Uterus (tissue), 2 donors: ENCODE measurements at regions not wholly inside any gene's neighbourhood (a gene's known extent, or its start where the extent isn't known, plus 50 kb on each side); places are given as distances from the start of the nearest gene placed in this dataset.

ENCODE experiments used
- POLR2A ChIP-seq, 2 donors: fragments of 450-650 bp; IDR thresholded peaks; one replicate each; pipeline ENCODE4 v1.6.1; 2016; ENCODE audit warnings: antibody characterized with exemption in 2 of 2, mild to moderate bottlenecking in 1 of 2, moderate library complexity in 1 of 2
- TF ChIP-seq, protein P1 (sequence below), 4 experiments: fragments of 200-600 bp in 2 of 4; fragments of 450-650 bp in 2 of 4; sonication (generic) in 2 of 4; IDR thresholded peaks; one replicate each; pipeline ENCODE4 v1.5.1; 2016 to 2019; ENCODE audit warnings: antibody characterized with exemption in 4 of 4, mild to moderate bottlenecking in 2 of 4, moderate library complexity in 1 of 4

DNA sequence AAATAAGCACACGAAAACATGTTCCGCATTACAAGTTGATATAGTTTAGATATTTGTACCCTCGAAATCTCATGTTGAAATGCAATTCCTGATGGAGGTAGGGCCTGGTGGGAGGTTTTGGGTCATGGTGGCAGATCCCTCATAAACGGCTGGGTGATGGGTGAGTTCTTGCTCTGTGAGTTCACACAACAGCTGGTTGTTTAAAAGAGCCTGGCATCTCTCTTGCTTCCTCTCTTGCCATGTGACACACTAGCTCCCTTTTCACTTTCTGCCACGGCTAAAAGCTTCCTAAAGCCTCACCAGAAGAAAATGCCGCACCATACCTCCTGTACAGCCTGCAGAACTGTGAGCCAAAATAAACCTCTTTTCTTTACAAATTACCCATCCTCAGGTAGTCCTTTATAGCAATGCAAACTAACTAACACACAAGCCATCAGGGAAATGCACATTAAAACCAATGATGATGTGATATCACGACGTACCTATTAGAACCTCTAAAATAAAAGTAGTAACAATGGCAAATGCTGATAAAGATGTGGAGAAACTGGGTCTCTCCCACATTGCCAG is 188.5 kb downstream of the ANAPC1 start:
- TF ChIP-seq POLR2A (IDR thresholded peaks at IDR 0.05) = no peak
- TF ChIP-seq, protein P1, sequence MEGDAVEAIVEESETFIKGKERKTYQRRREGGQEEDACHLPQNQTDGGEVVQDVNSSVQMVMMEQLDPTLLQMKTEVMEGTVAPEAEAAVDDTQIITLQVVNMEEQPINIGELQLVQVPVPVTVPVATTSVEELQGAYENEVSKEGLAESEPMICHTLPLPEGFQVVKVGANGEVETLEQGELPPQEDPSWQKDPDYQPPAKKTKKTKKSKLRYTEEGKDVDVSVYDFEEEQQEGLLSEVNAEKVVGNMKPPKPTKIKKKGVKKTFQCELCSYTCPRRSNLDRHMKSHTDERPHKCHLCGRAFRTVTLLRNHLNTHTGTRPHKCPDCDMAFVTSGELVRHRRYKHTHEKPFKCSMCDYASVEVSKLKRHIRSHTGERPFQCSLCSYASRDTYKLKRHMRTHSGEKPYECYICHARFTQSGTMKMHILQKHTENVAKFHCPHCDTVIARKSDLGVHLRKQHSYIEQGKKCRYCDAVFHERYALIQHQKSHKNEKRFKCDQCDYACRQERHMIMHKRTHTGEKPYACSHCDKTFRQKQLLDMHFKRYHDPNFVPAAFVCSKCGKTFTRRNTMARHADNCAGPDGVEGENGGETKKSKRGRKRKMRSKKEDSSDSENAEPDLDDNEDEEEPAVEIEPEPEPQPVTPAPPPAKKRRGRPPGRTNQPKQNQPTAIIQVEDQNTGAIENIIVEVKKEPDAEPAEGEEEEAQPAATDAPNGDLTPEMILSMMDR (IDR thresholded peaks at IDR 0.05) = no peak
